ENCODE measurements at regions not wholly inside any gene's neighbourhood (a gene's known extent, or its start where the extent isn't known, plus 50 kb on each side); places are given as distances from the start of the nearest gene placed in this dataset.

- TF ChIP-seq POLR2A (IDR thresholded peaks at IDR 0.05): no peak
- no peak for TF ChIP-seq CTCF (IDR thresholded peaks at IDR 0.05)
Observed at GRCh38 chr3:5339967-5340535, 152.5 kb downstream of the EDEM1 start.
